Mammary epithelial cell (primary cell): ENCODE measurements at regions not wholly inside any gene's neighbourhood (a gene's known extent, or its start where the extent isn't known, plus 50 kb on each side); places are given as distances from the start of the nearest gene placed in this dataset.

Experiments
- CTCF ChIP-seq, 2 donors: IDR thresholded peaks in 1 of 2; conservative IDR thresholded peaks in 1 of 2; 2 replicates each; pipeline ENCODE4 v1.5.1; 2011 to 2012; ENCODE audit warnings: inconsistent platforms in 2 of 2, low read length in 2 of 2, mild to moderate bottlenecking in 2 of 2, control low read depth in 1 of 2, low read depth in 1 of 2; ENCODE audit not compliant: insufficient read depth in 1 of 2; ENCODE audit errors: extremely low read depth in 1 of 2
- EZH2 ChIP-seq: IDR thresholded peaks from 2 replicates; pipeline ENCODE4 v1.6.1; 2012; ENCODE audit warnings: low read length, inconsistent platforms, borderline replicate concordance

GRCh38 chrX:137878401-137878800 lies 312.5 kb downstream of the ZIC3 start:
- TF ChIP-seq EZH2 (no peak), CTCF (conservative IDR thresholded peaks at IDR 0.05 in 1 of 2, IDR thresholded peaks at IDR 0.05 in 1 of 2; ENCODE audit: extremely low read depth in 1 of 2, insufficient read depth in 1 of 2, low read depth in 1 of 2, low read length in 2 of 2) (no peak)
